NCI-H1092 (cell line): ENCODE measurements at regions not wholly inside any gene's neighbourhood (a gene's known extent, or its start where the extent isn't known, plus 50 kb on each side); places are given as distances from the start of the nearest gene placed in this dataset.

Experiments used
- DNase-seq: peaks from one replicate; lab custom pipeline; 2025; lab: John Stamatoyannopoulos, UW

- DNase-seq, result no peak
These were observed 269.4 kb upstream of the RAB6C start for GRCh38 chr2:129709956-129710598.

GRCh38 chr2:129710670-129711495 is 268.6 kb upstream of the RAB6C start:
- DNase-seq, result no peak

GRCh38 chr2:129711816-129712675 is 267.4 kb upstream of the RAB6C start:
- DNase-seq, result no peak

- DNase-seq, result no peak
These were observed 266.8 kb upstream of the RAB6C start for GRCh38 chr2:129712676-129712985.

- DNase-seq, result no peak
These were observed 266.1 kb upstream of the RAB6C start for GRCh38 chr2:129713337-129713736.

GRCh38 chr2:129716781-129717559 is 262.5 kb upstream of the RAB6C start:
- DNase-seq, result no peak

- DNase-seq, result no peak
These were observed 261.8 kb upstream of the RAB6C start for GRCh38 chr2:129717560-129718130.

- DNase-seq, result no peak
These were observed 260.1 kb upstream of the RAB6C start for GRCh38 chr2:129719335-129719734.

- DNase-seq, result no peak
These were observed 259.1 kb upstream of the RAB6C start for GRCh38 chr2:129720360-129720759.

GRCh38 chr2:129720761-129721160 is 258.7 kb upstream of the RAB6C start:
- no peak for DNase-seq

GRCh38 chr2:129721236-129721635 is 258.2 kb upstream of the RAB6C start:
- no peak for DNase-seq

GRCh38 chr2:129721846-129722245 is 257.6 kb upstream of the RAB6C start:
- no peak for DNase-seq

- DNase-seq, result no peak
These were observed 257.0 kb upstream of the RAB6C start for GRCh38 chr2:129722306-129723019.

GRCh38 chr2:129723277-129724020 is 256.0 kb upstream of the RAB6C start:
- no peak for DNase-seq

GRCh38 chr2:129724021-129724757 is 255.3 kb upstream of the RAB6C start:
- no peak for DNase-seq

GRCh38 chr2:129726216-129726615 is 253.2 kb upstream of the RAB6C start:
- no peak for DNase-seq

GRCh38 chr2:129727286-129727685 is 252.2 kb upstream of the RAB6C start:
- DNase-seq, result no peak

GRCh38 chr2:129728035-129728972 is 251.2 kb upstream of the RAB6C start:
- no peak for DNase-seq
